Neural crest cell (in vitro differentiated cells): ENCODE measurements at regions not wholly inside any gene's neighbourhood (a gene's known extent, or its start where the extent isn't known, plus 50 kb on each side); places are given as distances from the start of the nearest gene placed in this dataset.
"Not testable (repeated sequence)": the region's sequence is repeated elsewhere in the genome, so short reads cannot be mapped to it uniquely, and the experiment has no call there.

Source experiments
- DNase-seq: peaks from one replicate; pipeline ENCODE4 v3.0.0; 2021; ENCODE audit warnings: low read depth, mixed read lengths, low spot score
- H3K27ac Mint-ChIP-seq: one replicate; pipeline ENCODE4 v1.8.0; 2021; ENCODE audit warnings: mild to moderate bottlenecking, mixed read lengths; ENCODE audit not compliant: unreplicated experiment
- H3K27me3 Mint-ChIP-seq: 2 replicates; pipeline ENCODE4 v1.8.0; 2021; ENCODE audit warnings: low read depth, mild to moderate bottlenecking, mixed read lengths
- H3K36me3 Mint-ChIP-seq: 2 replicates; pipeline ENCODE4 v1.8.0; 2021; ENCODE audit warnings: low read depth, mild to moderate bottlenecking, mixed read lengths
- H3K4me1 Mint-ChIP-seq: 2 replicates; pipeline ENCODE4 v1.8.0; 2021; ENCODE audit warnings: mixed read lengths
- H3K4me3 Mint-ChIP-seq: one replicate; pipeline ENCODE4 v1.8.0; 2021; ENCODE audit warnings: mild to moderate bottlenecking, mixed read lengths
- H3K9me3 Mint-ChIP-seq: 2 replicates; pipeline ENCODE4 v1.8.0; 2021; ENCODE audit warnings: mixed read lengths
- CTCF ChIP-seq: fragments of 200-600 bp; sonication (generic); conservative IDR thresholded peaks from 2 replicates; pipeline ENCODE4 v1.5.0; 2021; ENCODE audit warnings: antibody characterized with exemption, mild to moderate bottlenecking

- no peaks in the 10 kb centered on the region for H3K27me3 Mint-ChIP-seq
- no peak overlapping the region for H3K27ac Mint-ChIP-seq
- H3K9me3 Mint-ChIP-seq: no peaks in the 10 kb centered on the region
- H3K4me1 Mint-ChIP-seq: no peaks in the 10 kb centered on the region
- TF ChIP-seq CTCF: peak; percentile 36
- no peak for DNase-seq
- no peak overlapping the region for H3K4me3 Mint-ChIP-seq
- no peaks in the 10 kb centered on the region for H3K36me3 Mint-ChIP-seq
Observed at GRCh38 chr2:75290600-75291150, 91.4 kb upstream of the TACR1 start.

GRCh38 chr2:75289771-75290170, 90.5 kb upstream of the TACR1 start:
- H3K4me3 Mint-ChIP-seq: no peak overlapping the region
- H3K27ac Mint-ChIP-seq: no peak overlapping the region
- H3K36me3 Mint-ChIP-seq: no peaks in the 10 kb centered on the region
- no peak for TF ChIP-seq CTCF
- no peaks in the 10 kb centered on the region for H3K9me3 Mint-ChIP-seq
- no peaks in the 10 kb centered on the region for H3K4me1 Mint-ChIP-seq
- H3K27me3 Mint-ChIP-seq: no peaks in the 10 kb centered on the region
- DNase-seq: no peak

GRCh38 chr2:75289178-75289577, 89.9 kb upstream of the TACR1 start:
- not testable (repeated sequence) for H3K9me3 Mint-ChIP-seq, H3K27ac Mint-ChIP-seq, DNase-seq, H3K27me3 Mint-ChIP-seq, H3K4me3 Mint-ChIP-seq, H3K4me1 Mint-ChIP-seq, H3K36me3 Mint-ChIP-seq

- no peaks in the 10 kb centered on the region for H3K9me3 Mint-ChIP-seq
- TF ChIP-seq CTCF: no peak
- no peak overlapping the region for H3K4me3 Mint-ChIP-seq
- H3K4me1 Mint-ChIP-seq: no peaks in the 10 kb centered on the region
- no peak for DNase-seq
- no peaks in the 10 kb centered on the region for H3K36me3 Mint-ChIP-seq
- H3K27ac Mint-ChIP-seq: no peak overlapping the region
- no peaks in the 10 kb centered on the region for H3K27me3 Mint-ChIP-seq
Observed at GRCh38 chr2:75288760-75289159, 89.4 kb upstream of the TACR1 start.

- Mint-ChIP-seq H3K4me1 (no peaks in the 10 kb centered on the region), H3K9me3 (no peaks in the 10 kb centered on the region), H3K36me3 (no peaks in the 10 kb centered on the region), H3K4me3 (no peak overlapping the region), H3K27ac (no peak overlapping the region), H3K27me3 (no peaks in the 10 kb centered on the region)
- DNase-seq: no peak
- no peak for TF ChIP-seq CTCF
Observed at GRCh38 chr2:75287624-75288316, 88.5 kb upstream of the TACR1 start.

- Mint-ChIP-seq H3K27ac (no peak overlapping the region), H3K27me3 (no peaks in the 10 kb centered on the region), H3K36me3 (no peaks in the 10 kb centered on the region), H3K9me3 (no peaks in the 10 kb centered on the region), H3K4me3 (no peak overlapping the region), H3K4me1 (no peaks in the 10 kb centered on the region)
- no peak for TF ChIP-seq CTCF
- DNase-seq: no peak
Observed at GRCh38 chr2:75284345-75284744, 85.0 kb upstream of the TACR1 start.
